ENCODE measurements at regions not wholly inside any gene's neighbourhood (a gene's known extent, or its start where the extent isn't known, plus 50 kb on each side); places are given as distances from the start of the nearest gene placed in this dataset.

- H3K36me3 ChIP-seq (ENCODE audit: insufficient read depth in 1 of 2, low read depth in 1 of 2), result no peaks in the 10 kb centered on the region
- ATAC-seq (no peak), DNase-seq (peak in 1 of 2 donors; percentile 21)
- no peak overlapping the region for H3K4me3 ChIP-seq
- no peak for TF ChIP-seq CTCF (IDR thresholded peaks at IDR 0.05)
- no peaks in the 10 kb centered on the region for H3K27me3 ChIP-seq (ENCODE audit: insufficient read depth in 3 of 3, low read length in 2 of 3)
- H3K4me1 ChIP-seq, result no peaks in the 10 kb centered on the region
- 95 to 97% (median 97%) methylated on average over 4 of the region's 4 CpGs for WGBS, 3 donors
- intact Hi-C loops (cut with DNase I), result no loop called here
- H3K9me3 ChIP-seq, result no peaks in the 10 kb centered on the region
- no peak overlapping the region for H3K27ac ChIP-seq
Observed at GRCh38 chr4:58093352-58093751, 983.2 kb upstream of the IGFBP7 start.

- no peak for TF ChIP-seq CTCF (IDR thresholded peaks at IDR 0.05)
- Histone ChIP-seq H3K9me3 (no peaks in the 10 kb centered on the region), H3K27ac (no peak overlapping the region), H3K36me3 (ENCODE audit: insufficient read depth in 1 of 2, low read depth in 1 of 2) (no peaks in the 10 kb centered on the region), H3K4me3 (no peak overlapping the region), H3K4me1 (no peaks in the 10 kb centered on the region), H3K27me3 (ENCODE audit: insufficient read depth in 3 of 3, low read length in 2 of 3) (no peaks in the 10 kb centered on the region)
- DNase-seq, result no peak
- ATAC-seq, result no peak
- intact Hi-C loops (cut with DNase I), result no loop called here
Observed at GRCh38 chr4:58090539-58090938, 980.4 kb upstream of the IGFBP7 start.

GRCh38 chr4:58081356-58081755 lies 971.2 kb upstream of the IGFBP7 start:
- DNase-seq (no peak), ATAC-seq (no peak)
- Histone ChIP-seq H3K4me1 (no peaks in the 10 kb centered on the region), H3K36me3 (ENCODE audit: insufficient read depth in 1 of 2, low read depth in 1 of 2) (no peaks in the 10 kb centered on the region), H3K27ac (no peak overlapping the region), H3K27me3 (ENCODE audit: insufficient read depth in 3 of 3, low read length in 2 of 3) (no peaks in the 10 kb centered on the region), H3K4me3 (no peak overlapping the region), H3K9me3 (no peaks in the 10 kb centered on the region)
- no peak for TF ChIP-seq CTCF (IDR thresholded peaks at IDR 0.05)
- intact Hi-C loops (cut with DNase I), result no loop called here

- Histone ChIP-seq H3K9me3 (no peaks in the 10 kb centered on the region), H3K27me3 (ENCODE audit: insufficient read depth in 3 of 3, low read length in 2 of 3) (no peaks in the 10 kb centered on the region), H3K27ac (no peak overlapping the region), H3K4me3 (no peak overlapping the region), H3K36me3 (ENCODE audit: insufficient read depth in 1 of 2, low read depth in 1 of 2) (no peaks in the 10 kb centered on the region), H3K4me1 (no peaks in the 10 kb centered on the region)
- DNase-seq (no peak), ATAC-seq (no peak)
- intact Hi-C loops (cut with DNase I), result no loop called here
- TF ChIP-seq CTCF (IDR thresholded peaks at IDR 0.05), result no peak
Observed at GRCh38 chr4:58075724-58076123, 965.5 kb upstream of the IGFBP7 start.

GRCh38 chr4:58074382-58074781 lies 964.2 kb upstream of the IGFBP7 start:
- ATAC-seq (no peak), DNase-seq (no peak)
- intact Hi-C loops (cut with DNase I), result no loop called here
- Histone ChIP-seq H3K27ac (no peak overlapping the region), H3K4me3 (no peak overlapping the region), H3K36me3 (ENCODE audit: insufficient read depth in 1 of 2, low read depth in 1 of 2) (no peaks in the 10 kb centered on the region), H3K4me1 (no peaks in the 10 kb centered on the region), H3K9me3 (no peaks in the 10 kb centered on the region), H3K27me3 (ENCODE audit: insufficient read depth in 3 of 3, low read length in 2 of 3) (no peaks in the 10 kb centered on the region)
- no peak for TF ChIP-seq CTCF (IDR thresholded peaks at IDR 0.05)
- 89 to 94% (median 93%) methylated on average over 1 of the region's 1 CpG for WGBS, 3 donors

Data from psoas muscle (tissue), 7 donors.